K562 (cell line): ENCODE measurements at regions not wholly inside any gene's neighbourhood (a gene's known extent, or its start where the extent isn't known, plus 50 kb on each side); places are given as distances from the start of the nearest gene placed in this dataset.
"Not testable (repeated sequence)": the region's sequence is repeated elsewhere in the genome, so short reads cannot be mapped to it uniquely, and the experiment has no call there.

ENCODE experiments used
- ATAC-seq: fragments of 200-7000 bp; cut with Tn5 transposase; 3 replicates; pipeline ENCODE4 v1.9.1; 2020; ENCODE audit warnings: moderate library complexity
- BruUV-seq: library from RNA; stranded (reverse); fragments of 400-500 nt; replicated peaks from 2 replicates; lab custom pipeline; 2021; lab: Mats Ljungman, UMichigan
- CTCF ChIA-PET: fragments of 300-600 bp; formaldehyde crosslinking; extraction: SDS; loops from one replicate; lab custom pipeline; 2021; ENCODE audit warnings: low intra/inter-chr PET ratio; lab: Yijun Ruan, JAX
- POLR2A ChIA-PET: fragments of 300-600, 350-650 bp; sonication (Branson Sonifier 250); formaldehyde crosslinking; extraction: SDS; loops from one replicate; lab custom pipeline; 2021; ENCODE audit warnings: antibody characterized with exemption, inconsistent platforms; lab: Yijun Ruan, JAX
- DNase-seq, 4 experiments: peaks; one replicate each; pipeline versions ENCODE4 v3.0.0 to v3.0.0-alpha.2; 2011 to 2018; ENCODE audit warnings: low spot score in 3 of 4, mixed read lengths in 3 of 4; ENCODE audit errors: extremely low read depth in 1 of 4
- FAIRE-seq: peaks from 2 replicates; lab custom pipeline; 2011; peaks lifted over from hg19 to GRCh38; lab: Jason Lieb, UNC
- H2AFZ ChIP-seq: 2 replicates; pipeline ENCODE4 v1.6.0; 2011; ENCODE audit warnings: low read depth, low read length, control low read depth, inconsistent platforms
- H3K27ac ChIP-seq: fragments of 200-600 bp; 3 replicates; pipeline ENCODE4 v1.8.0; 2011; ENCODE audit warnings: low read depth, mild to moderate bottlenecking, control low read depth, inconsistent platforms, low read length, moderate library complexity, mixed read lengths; ENCODE audit errors: extremely low read depth
- H3K27me3 ChIP-seq, 2 experiments: fragments of 300-600 bp in 1 of 2; 2 replicates in 1 of 2; 3 replicates in 1 of 2; pipeline versions ENCODE4 v1.6.0 to v1.8.0; 2011; ENCODE audit warnings: inconsistent platforms in 2 of 2, low read length in 2 of 2, mild to moderate bottlenecking in 1 of 2, mixed read lengths in 1 of 2, moderate library complexity in 1 of 2; ENCODE audit not compliant: control insufficient read depth in 2 of 2, insufficient read depth in 2 of 2
- H3K36me3 ChIP-seq: fragments of 300-600 bp; 3 replicates; pipeline ENCODE4 v1.8.0; 2011; ENCODE audit warnings: mild to moderate bottlenecking, low read length, inconsistent platforms; ENCODE audit not compliant: control insufficient read depth, insufficient read depth
- H3K4me1 ChIP-seq, 2 experiments: fragments of 200-600 bp in 1 of 2; replicated peaks in 1 of 2; 2 replicates in 1 of 2; 3 replicates in 1 of 2; pipeline versions ENCODE4 v1.5.1 to v1.8.0; 2011; ENCODE audit warnings: inconsistent platforms in 2 of 2, low read length in 2 of 2, mild to moderate bottlenecking in 1 of 2, mixed read lengths in 1 of 2, moderate library complexity in 1 of 2; ENCODE audit not compliant: control insufficient read depth in 2 of 2, insufficient read depth in 2 of 2
- H3K4me2 ChIP-seq: 2 replicates; pipeline ENCODE4 v1.6.1; 2011; ENCODE audit warnings: low read length, control low read depth, inconsistent platforms, mixed read lengths; ENCODE audit not compliant: insufficient read depth
- H3K4me3 ChIP-seq: fragments of 200-600 bp; sonication (generic), shearing (Covaris generic); 2 replicates; pipeline ENCODE4 v1.5.1; 2016; ENCODE audit warnings: control low read depth, inconsistent platforms
- H3K79me2 ChIP-seq: fragments of 200-600 bp; 3 replicates; pipeline ENCODE4 v1.8.0; 2011; ENCODE audit warnings: low read length, inconsistent platforms; ENCODE audit not compliant: control insufficient read depth, insufficient read depth
- H3K9ac ChIP-seq, 2 experiments: 2 replicates each; pipeline versions ENCODE4 v1.6.0 to v1.6.1; 2011; ENCODE audit warnings: low read depth in 2 of 2, low read length in 2 of 2, control low read depth in 1 of 2, inconsistent platforms in 1 of 2, mild to moderate bottlenecking in 1 of 2, mixed read lengths in 1 of 2; ENCODE audit not compliant: insufficient read depth in 1 of 2
- H3K9me1 ChIP-seq: one replicate; pipeline ENCODE4 v1.6.0; 2011; ENCODE audit warnings: inconsistent platforms, mild to moderate bottlenecking, low read length, moderate library complexity; ENCODE audit not compliant: control insufficient read depth, insufficient read depth
- H3K9me3 ChIP-seq: replicated peaks from 2 replicates; pipeline ENCODE4 v1.5.1; 2011; ENCODE audit warnings: low read depth, low read length, inconsistent platforms; ENCODE audit not compliant: control insufficient read depth, insufficient read depth
- H4K20me1 ChIP-seq: replicated peaks from 2 replicates; pipeline ENCODE4 v1.6.1; 2011; ENCODE audit warnings: low read length, inconsistent platforms, mixed read lengths; ENCODE audit not compliant: control insufficient read depth, insufficient read depth
- CBX3 ChIP-seq, 2 experiments: IDR thresholded peaks; 1 replicate in 1 of 2; 2 replicates in 1 of 2; pipeline ENCODE4 v1.6.1; 2012; ENCODE audit warnings: inconsistent platforms in 2 of 2, low read length in 2 of 2, borderline replicate concordance in 1 of 2, control low read depth in 1 of 2
- HDAC2 ChIP-seq: fragments of 450-650 bp; IDR thresholded peaks from 2 replicates; pipeline ENCODE4 v1.6.1; 2016; ENCODE audit warnings: mild to moderate bottlenecking
- MCM7 ChIP-seq, 2 experiments: fragments of 450-650 bp; IDR thresholded peaks; 2 replicates each; pipeline ENCODE4 v1.6.1; 2016 to 2018
- TAF9B ChIP-seq: fragments of 450-650 bp; IDR thresholded peaks from 2 replicates; pipeline ENCODE4 v1.6.1; 2018; ENCODE audit warnings: mild to moderate bottlenecking; ENCODE audit not compliant: partially characterized antibody
- ZFX ChIP-seq: sonication (generic); formaldehyde crosslinking; IDR thresholded peaks from 2 replicates; pipeline ENCODE4 v1.8.0; 2022; ENCODE audit warnings: mild to moderate bottlenecking, missing genetic modification reagents, moderate library complexity
- ZNF561 ChIP-seq: fragments of 450-650 bp; formaldehyde crosslinking; conservative IDR thresholded peaks from 2 replicates; pipeline ENCODE4 v1.4.0; 2020; ENCODE audit warnings: mild to moderate bottlenecking, moderate library complexity
- WGBS: fragments of 100-300 bp; shearing (Covaris generic); methylation state at CpG from one replicate; pipeline ENCODE4 v1.1.6; 2016; ENCODE audit warnings: low coverage, mixed read lengths; ENCODE audit not compliant: insufficient coverage; ENCODE audit errors: missing lambda C conversion rate; 5-methylcytosine and 5-hydroxymethylcytosine counted together
- in situ Hi-C: fragments of 300-500 bp; cut with MboI; formaldehyde crosslinking; loops from 4 replicates; pipeline ENCODE4 v1.15.0; 2018; ENCODE audit warnings: inconsistent platforms, mixed read lengths
- intact Hi-C: fragments of 100-400 bp; cut with micrococcal nuclease; formaldehyde crosslinking; loops from 2 replicates; pipeline ENCODE4 v1.14.2; 2022
- TF ChIP-seq, protein P1 (sequence below): sonication (generic); formaldehyde crosslinking; IDR thresholded peaks from 2 replicates; pipeline ENCODE4 v1.8.0; 2023; ENCODE audit warnings: mild to moderate bottlenecking, missing genetic modification reagents
- TF ChIP-seq, protein P2 (sequence below): fragments of 450-650 bp; IDR thresholded peaks from 2 replicates; pipeline ENCODE4 v1.6.1; 2014; ENCODE audit warnings: low read depth, mild to moderate bottlenecking, moderate library complexity, borderline replicate concordance

GRCh38 chr6:76876430-76876829 is 586.9 kb downstream of the HTR1B start:
- H3K4me1 ChIP-seq, H3K9me3 ChIP-seq, H2AFZ ChIP-seq, H3K36me3 ChIP-seq, H3K9ac ChIP-seq, H4K20me1 ChIP-seq, H3K9me1 ChIP-seq, H3K27me3 ChIP-seq, FAIRE-seq, in situ Hi-C loops, BruUV-seq, H3K27ac ChIP-seq, intact Hi-C loops, CTCF ChIA-PET, ATAC-seq, H3K79me2 ChIP-seq, H3K4me2 ChIP-seq, DNase-seq, H3K4me3 ChIP-seq, POLR2A ChIA-PET: not testable (repeated sequence)
- 9% methylated on average over 4 of the region's 18 CpGs for WGBS

- Histone ChIP-seq H3K9me1 (no peaks in the 10 kb centered on the region), H3K79me2 (no peaks in the 10 kb centered on the region), H3K4me2 (no peak overlapping the region), H2AFZ (no peak overlapping the region), H3K9ac (no peak overlapping the region), H3K4me3 (no peak overlapping the region), H3K27me3 (no peaks in the 10 kb centered on the region), H3K27ac (no peak overlapping the region), H4K20me1 (no peaks in the 10 kb centered on the region), H3K36me3 (no peaks in the 10 kb centered on the region), H3K4me1 (no peaks in the 10 kb centered on the region), H3K9me3 (no peaks in the 10 kb centered on the region)
- no TSS peak for BruUV-seq
- CTCF ChIA-PET: no interaction called here
- ATAC-seq: no peak
- 0% methylated on average over 3 of the region's 3 CpGs for WGBS
- no peak for FAIRE-seq
- DNase-seq: no peak
- intact Hi-C loops (loop anchor here (10.0 kb wide), 1 partner anchor 932 kb away; no protein-coding TSS in a partner anchor), in situ Hi-C loops (no loop called here)
- POLR2A ChIA-PET: no interaction called here
- TF ChIP-seq, protein P1, sequence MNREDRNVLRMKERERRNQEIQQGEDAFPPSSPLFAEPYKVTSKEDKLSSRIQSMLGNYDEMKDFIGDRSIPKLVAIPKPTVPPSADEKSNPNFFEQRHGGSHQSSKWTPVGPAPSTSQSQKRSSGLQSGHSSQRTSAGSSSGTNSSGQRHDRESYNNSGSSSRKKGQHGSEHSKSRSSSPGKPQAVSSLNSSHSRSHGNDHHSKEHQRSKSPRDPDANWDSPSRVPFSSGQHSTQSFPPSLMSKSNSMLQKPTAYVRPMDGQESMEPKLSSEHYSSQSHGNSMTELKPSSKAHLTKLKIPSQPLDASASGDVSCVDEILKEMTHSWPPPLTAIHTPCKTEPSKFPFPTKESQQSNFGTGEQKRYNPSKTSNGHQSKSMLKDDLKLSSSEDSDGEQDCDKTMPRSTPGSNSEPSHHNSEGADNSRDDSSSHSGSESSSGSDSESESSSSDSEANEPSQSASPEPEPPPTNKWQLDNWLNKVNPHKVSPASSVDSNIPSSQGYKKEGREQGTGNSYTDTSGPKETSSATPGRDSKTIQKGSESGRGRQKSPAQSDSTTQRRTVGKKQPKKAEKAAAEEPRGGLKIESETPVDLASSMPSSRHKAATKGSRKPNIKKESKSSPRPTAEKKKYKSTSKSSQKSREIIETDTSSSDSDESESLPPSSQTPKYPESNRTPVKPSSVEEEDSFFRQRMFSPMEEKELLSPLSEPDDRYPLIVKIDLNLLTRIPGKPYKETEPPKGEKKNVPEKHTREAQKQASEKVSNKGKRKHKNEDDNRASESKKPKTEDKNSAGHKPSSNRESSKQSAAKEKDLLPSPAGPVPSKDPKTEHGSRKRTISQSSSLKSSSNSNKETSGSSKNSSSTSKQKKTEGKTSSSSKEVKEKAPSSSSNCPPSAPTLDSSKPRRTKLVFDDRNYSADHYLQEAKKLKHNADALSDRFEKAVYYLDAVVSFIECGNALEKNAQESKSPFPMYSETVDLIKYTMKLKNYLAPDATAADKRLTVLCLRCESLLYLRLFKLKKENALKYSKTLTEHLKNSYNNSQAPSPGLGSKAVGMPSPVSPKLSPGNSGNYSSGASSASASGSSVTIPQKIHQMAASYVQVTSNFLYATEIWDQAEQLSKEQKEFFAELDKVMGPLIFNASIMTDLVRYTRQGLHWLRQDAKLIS (CRISPR knock-in tag): no peak
- TF ChIP-seq, protein P2, sequence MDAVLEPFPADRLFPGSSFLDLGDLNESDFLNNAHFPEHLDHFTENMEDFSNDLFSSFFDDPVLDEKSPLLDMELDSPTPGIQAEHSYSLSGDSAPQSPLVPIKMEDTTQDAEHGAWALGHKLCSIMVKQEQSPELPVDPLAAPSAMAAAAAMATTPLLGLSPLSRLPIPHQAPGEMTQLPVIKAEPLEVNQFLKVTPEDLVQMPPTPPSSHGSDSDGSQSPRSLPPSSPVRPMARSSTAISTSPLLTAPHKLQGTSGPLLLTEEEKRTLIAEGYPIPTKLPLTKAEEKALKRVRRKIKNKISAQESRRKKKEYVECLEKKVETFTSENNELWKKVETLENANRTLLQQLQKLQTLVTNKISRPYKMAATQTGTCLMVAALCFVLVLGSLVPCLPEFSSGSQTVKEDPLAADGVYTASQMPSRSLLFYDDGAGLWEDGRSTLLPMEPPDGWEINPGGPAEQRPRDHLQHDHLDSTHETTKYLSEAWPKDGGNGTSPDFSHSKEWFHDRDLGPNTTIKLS: no peak
- TF ChIP-seq ZFX (no peak), TAF9B (no peak), CBX3 (IDR thresholded peaks at IDR 0.05; ENCODE audit: borderline replicate concordance in 1 of 2, low read length in 2 of 2) (no peak), ZNF561 (CRISPR knock-in tag) (no peak), MCM7 (IDR thresholded peaks at IDR 0.05) (no peak), HDAC2 (no peak)
These were observed 596.1 kb downstream of the HTR1B start for GRCh38 chr6:76867182-76867581.
